HEK293 (cell line): ENCODE measurements at regions not wholly inside any gene's neighbourhood (a gene's known extent, or its start where the extent isn't known, plus 50 kb on each side); places are given as distances from the start of the nearest gene placed in this dataset.

Experiments
- CTCF ChIA-PET: fragments of 350-600 bp; formaldehyde crosslinking; extraction: SDS; loops from one replicate; lab custom pipeline; 2021; ENCODE audit warnings: antibody characterized with exemption; lab: Yijun Ruan, JAX
- POLR2A ChIA-PET: fragments of 300-600 bp; formaldehyde crosslinking; extraction: SDS; loops from one replicate; lab custom pipeline; 2020; ENCODE audit warnings: antibody characterized with exemption, inconsistent platforms; lab: Yijun Ruan, JAX
- H3K27ac ChIP-seq: fragments of 200-500 bp; sonication (Bioruptor generic); 2 replicates; pipeline ENCODE4 v1.5.1; 2014; ENCODE audit warnings: low read depth, low read length, control low read depth, inconsistent platforms; ENCODE audit errors: extremely low read depth
- H3K36me3 ChIP-seq, 2 experiments: fragments of 200-500 bp in 1 of 2; sonication (Bioruptor generic) in 1 of 2; 1 replicate in 1 of 2; 2 replicates in 1 of 2; pipeline ENCODE4 v1.5.1; 2014 to 2017; ENCODE audit warnings: inconsistent platforms in 2 of 2, low read length in 2 of 2; ENCODE audit not compliant: control insufficient read depth in 2 of 2, insufficient read depth in 1 of 2
- H3K4me1 ChIP-seq: fragments of 200-500 bp; sonication (Bioruptor generic); 2 replicates; pipeline ENCODE4 v1.5.1; 2014; ENCODE audit warnings: mild to moderate bottlenecking, low read length, inconsistent platforms; ENCODE audit not compliant: control insufficient read depth, insufficient read depth
- H3K4me3 ChIP-seq: 2 replicates; pipeline ENCODE4 v1.5.1; 2011; ENCODE audit warnings: low read depth, mild to moderate bottlenecking, control low read depth, low read length, moderate library complexity
- H3K9me3 ChIP-seq: fragments of 200-500 bp; sonication (Bioruptor generic); 2 replicates; pipeline ENCODE4 v1.5.1; 2014; ENCODE audit warnings: low read depth, low read length, inconsistent platforms; ENCODE audit not compliant: control insufficient read depth, insufficient read depth
- ELK4 ChIP-seq: IDR thresholded peaks from 2 replicates; pipeline ENCODE4 v1.6.1; 2011; ENCODE audit warnings: mild to moderate bottlenecking, low read depth, low read length, borderline replicate concordance
- KLF16 ChIP-seq: fragments of 450-650 bp; formaldehyde crosslinking; IDR thresholded peaks from 2 replicates; pipeline ENCODE4 v1.5.1; 2017; ENCODE audit warnings: missing biosample characterization, missing genetic modification characterization
- OVOL3 ChIP-seq: fragments of 450-650 bp; formaldehyde crosslinking; IDR thresholded peaks from 2 replicates; pipeline ENCODE4 v1.5.1; 2016; ENCODE audit warnings: missing biosample characterization, missing genetic modification characterization
- PBX3 ChIP-seq: sonication (generic); formaldehyde crosslinking; IDR thresholded peaks from 2 replicates; pipeline ENCODE4 v1.8.1; 2022; ENCODE audit warnings: mild to moderate bottlenecking, moderate library complexity, missing genetic modification reagents
- SETDB1 ChIP-seq: IDR thresholded peaks from one replicate; pipeline ENCODE4 v1.6.1; 2017; ENCODE audit warnings: mild to moderate bottlenecking, low read length, moderate library complexity, mixed read lengths; ENCODE audit not compliant: insufficient read length
- TCF7L2 ChIP-seq: IDR thresholded peaks from 2 replicates; pipeline ENCODE4 v1.6.1; 2011; ENCODE audit warnings: low read depth, mild to moderate bottlenecking, inconsistent platforms, low read length, moderate library complexity, borderline replicate concordance
- ZBTB20 ChIP-seq: fragments of 450-650 bp; formaldehyde crosslinking; IDR thresholded peaks from 2 replicates; pipeline ENCODE4 v1.5.1; 2016; ENCODE audit warnings: missing biosample characterization, missing genetic modification characterization
- ZFHX2 ChIP-seq: fragments of 450-650 bp; formaldehyde crosslinking; conservative IDR thresholded peaks from 2 replicates; pipeline ENCODE4 v1.5.1; 2016; ENCODE audit warnings: missing biosample characterization, missing genetic modification characterization
- ZNF114 ChIP-seq: fragments of 450-650 bp; formaldehyde crosslinking; IDR thresholded peaks from 2 replicates; pipeline ENCODE4 v1.5.0; 2017; ENCODE audit warnings: missing biosample characterization, missing genetic modification characterization
- ZNF155 ChIP-seq: fragments of 450-650 bp; formaldehyde crosslinking; IDR thresholded peaks from 2 replicates; pipeline ENCODE4 v1.5.1; 2016; ENCODE audit warnings: missing biosample characterization, missing genetic modification characterization
- ZNF2 ChIP-seq: fragments of 450-650 bp; formaldehyde crosslinking; IDR thresholded peaks from 2 replicates; pipeline ENCODE4 v1.5.1; 2016; ENCODE audit warnings: missing biosample characterization, missing genetic modification characterization
- ZNF221 ChIP-seq: fragments of 450-650 bp; formaldehyde crosslinking; IDR thresholded peaks from 2 replicates; pipeline ENCODE4 v1.5.1; 2017; ENCODE audit warnings: missing biosample characterization, missing genetic modification characterization, borderline replicate concordance
- ZNF423 ChIP-seq: fragments of 450-650 bp; formaldehyde crosslinking; IDR thresholded peaks from 2 replicates; pipeline ENCODE4 v1.5.1; 2016; ENCODE audit warnings: missing biosample characterization, missing genetic modification characterization
- ZNF433 ChIP-seq: fragments of 450-650 bp; formaldehyde crosslinking; IDR thresholded peaks from 2 replicates; pipeline ENCODE4 v1.5.1; 2016; ENCODE audit warnings: missing biosample characterization, missing genetic modification characterization, low read depth
- ZNF501 ChIP-seq: fragments of 450-650 bp; formaldehyde crosslinking; IDR thresholded peaks from 2 replicates; pipeline ENCODE4 v1.5.1; 2016; ENCODE audit warnings: missing biosample characterization, missing genetic modification characterization
- ZNF560 ChIP-seq: fragments of 450-650 bp; formaldehyde crosslinking; IDR thresholded peaks from 2 replicates; pipeline ENCODE4 v1.5.1; 2017; ENCODE audit warnings: missing biosample characterization, missing genetic modification characterization, borderline replicate concordance
- ZNF585B ChIP-seq: fragments of 450-650 bp; formaldehyde crosslinking; IDR thresholded peaks from 2 replicates; pipeline ENCODE4 v1.5.1; 2016; ENCODE audit warnings: missing biosample characterization, missing genetic modification characterization
- ZNF639 ChIP-seq: fragments of 450-650 bp; formaldehyde crosslinking; IDR thresholded peaks from 2 replicates; pipeline ENCODE4 v1.5.1; 2016; ENCODE audit warnings: missing biosample characterization, missing genetic modification characterization
- ZNF670 ChIP-seq: fragments of 450-650 bp; formaldehyde crosslinking; IDR thresholded peaks from 2 replicates; pipeline ENCODE4 v1.5.1; 2016; ENCODE audit warnings: missing biosample characterization, missing genetic modification characterization, low read depth
- ZNF692 ChIP-seq: fragments of 450-650 bp; formaldehyde crosslinking; IDR thresholded peaks from 2 replicates; pipeline ENCODE4 v1.5.1; 2016; ENCODE audit warnings: missing biosample characterization, missing genetic modification characterization
- ZNF76 ChIP-seq: fragments of 450-650 bp; formaldehyde crosslinking; IDR thresholded peaks from 2 replicates; pipeline ENCODE4; 2016; ENCODE audit warnings: low read depth, missing biosample characterization, missing genetic modification characterization, borderline replicate concordance
- ZNF768 ChIP-seq: fragments of 450-650 bp; formaldehyde crosslinking; IDR thresholded peaks from 2 replicates; pipeline ENCODE4 v1.5.1; 2018; ENCODE audit warnings: missing biosample characterization, mild to moderate bottlenecking, missing genetic modification characterization
- ZNF777 ChIP-seq: fragments of 450-650 bp; formaldehyde crosslinking; IDR thresholded peaks from 2 replicates; pipeline ENCODE4 v1.5.1; 2017; ENCODE audit warnings: missing biosample characterization, missing genetic modification characterization, borderline replicate concordance
- ZSCAN23 ChIP-seq: fragments of 450-650 bp; formaldehyde crosslinking; IDR thresholded peaks from 2 replicates; pipeline ENCODE4 v1.5.1; 2016; ENCODE audit warnings: missing biosample characterization, missing genetic modification characterization
- ZSCAN5A ChIP-seq: fragments of 450-650 bp; formaldehyde crosslinking; IDR thresholded peaks from 2 replicates; pipeline ENCODE4 v1.5.1; 2016; ENCODE audit warnings: missing biosample characterization, missing genetic modification characterization

- TF ChIP-seq ZNF2 (tag by site-specific recombination): no peak
- TF ChIP-seq, all 188 proteins: peak for 0
Measured at GRCh38 chr10:50951365-50951764, 65.9 kb upstream of the A1CF start (continued).

- TF ChIP-seq KLF16 (tag by site-specific recombination) (no peak), ZNF433 (tag by site-specific recombination) (no peak), ZNF501 (no peak), ZNF76 (no peak), ZNF777 (no peak), ZNF560 (tag by site-specific recombination) (no peak)
- H3K9me3 ChIP-seq: no peaks in the 10 kb centered on the region
- H3K36me3 ChIP-seq: no peaks in the 10 kb centered on the region
- H3K4me1 ChIP-seq: no peaks in the 10 kb centered on the region
- CTCF ChIA-PET: interaction anchor here (0.6 kb wide), 1 partner anchor 266 kb away, joined by 4 read pairs; no protein-coding TSS in a partner anchor
- POLR2A ChIA-PET: no interaction called here
- no peak overlapping the region for H3K4me3 ChIP-seq
- H3K27ac ChIP-seq: no peak overlapping the region
Measured at GRCh38 chr10:50961297-50961696, 75.9 kb upstream of the A1CF start.

- CTCF ChIA-PET: no interaction called here
- POLR2A ChIA-PET: no interaction called here
- no peak overlapping the region for H3K27ac ChIP-seq
Measured at GRCh38 chr10:50963063-50963462, 77.6 kb upstream of the A1CF start.

More at GRCh38 chr10:50963063-50963462, 77.6 kb upstream of the A1CF start:
- Histone ChIP-seq H3K4me3 (no peak overlapping the region), H3K9me3 (no peaks in the 10 kb centered on the region), H3K36me3 (no peaks in the 10 kb centered on the region), H3K4me1 (no peaks in the 10 kb centered on the region)
- TF ChIP-seq ELK4 (no peak), ZNF155 (tag by site-specific recombination) (no peak), ZNF221 (no peak), ZNF423 (tag by site-specific recombination) (no peak), PBX3 (CRISPR knock-in tag) (no peak), SETDB1 (no peak), ZSCAN5A (tag by site-specific recombination) (no peak), ZNF670 (tag by site-specific recombination) (no peak), ZSCAN23 (no peak), ZNF692 (tag by site-specific recombination) (no peak), OVOL3 (tag by site-specific recombination) (no peak), ZBTB20 (tag by site-specific recombination) (no peak), TCF7L2 (no peak), ZFHX2 (tag by site-specific recombination) (no peak), ZNF768 (no peak), ZNF639 (tag by site-specific recombination) (no peak), ZNF114 (tag by site-specific recombination) (no peak), ZNF585B (no peak)
